SU-DHL-6 (cell line): ENCODE measurements at regions not wholly inside any gene's neighbourhood (a gene's known extent, or its start where the extent isn't known, plus 50 kb on each side); places are given as distances from the start of the nearest gene placed in this dataset.
"Not testable (repeated sequence)": the region's sequence is repeated elsewhere in the genome, so short reads cannot be mapped to it uniquely, and the experiment has no call there.

Experiments used
- H2AFZ ChIP-seq: fragments of 200-600 bp; sonication (generic); 2 replicates; pipeline ENCODE4 v1.6.1; 2014; ENCODE audit warnings: low read depth, mild to moderate bottlenecking, moderate library complexity, mixed read lengths, antibody characterized with exemption, low read length; ENCODE audit not compliant: severe bottlenecking
- H3F3A ChIP-seq: fragments of 200-600 bp; shearing (Covaris generic); 2 replicates; pipeline ENCODE4 v1.6.0; 2016; ENCODE audit warnings: antibody characterized with exemption, mild to moderate bottlenecking; ENCODE audit not compliant: insufficient read depth
- H3K27ac ChIP-seq: fragments of 200-600 bp; sonication (generic); 2 replicates; pipeline ENCODE4 v1.5.1; 2016; ENCODE audit warnings: low read depth, mild to moderate bottlenecking, low read length, moderate library complexity, mixed read lengths
- H3K27me3 ChIP-seq: fragments of 200-600 bp; sonication (generic), shearing (Covaris generic); 2 replicates; pipeline ENCODE4 v1.6.0; 2014; ENCODE audit warnings: mild to moderate bottlenecking, low read length
- H3K36me3 ChIP-seq: fragments of 200-600 bp; sonication (generic); 2 replicates; pipeline ENCODE4 v1.6.1; 2014; ENCODE audit warnings: mild to moderate bottlenecking, low read length, mixed read lengths
- H3K4me2 ChIP-seq: fragments of 300-600, 200-600 bp; shearing (Covaris generic), sonication (generic); 2 replicates; pipeline ENCODE4 v1.6.0; 2014; ENCODE audit warnings: low read length, low read depth, mild to moderate bottlenecking; ENCODE audit not compliant: poor library complexity, severe bottlenecking
- H3K4me3 ChIP-seq: fragments of 200-600 bp; sonication (generic); 2 replicates; pipeline ENCODE4 v1.5.1; 2014; ENCODE audit warnings: antibody characterized with exemption, low read length, mild to moderate bottlenecking, mixed read lengths; ENCODE audit not compliant: insufficient read depth, poor library complexity, severe bottlenecking
- H3K79me2 ChIP-seq: fragments of 200-600 bp; sonication (generic); 2 replicates; pipeline ENCODE4 v1.6.1; 2014; ENCODE audit warnings: mild to moderate bottlenecking, low read length, moderate library complexity; ENCODE audit not compliant: insufficient read depth
- H3K9ac ChIP-seq: fragments of 200-600 bp; sonication (generic); 2 replicates; pipeline ENCODE4 v1.7.0; 2014; ENCODE audit warnings: mild to moderate bottlenecking, low read length
- H3K9me2 ChIP-seq: fragments of 200-600 bp; sonication (generic); replicated peaks from 2 replicates; pipeline ENCODE4 v1.6.1; 2014; ENCODE audit warnings: low read length; ENCODE audit not compliant: insufficient read depth
- H3K9me3 ChIP-seq: fragments of 200-600 bp; sonication (generic); 2 replicates; pipeline ENCODE4 v1.6.1; 2014; ENCODE audit warnings: low read length, mixed read lengths; ENCODE audit not compliant: insufficient read depth
- H4K20me1 ChIP-seq: fragments of 200-600 bp; sonication (generic); 2 replicates; pipeline ENCODE4 v1.6.1; 2014; ENCODE audit warnings: low read depth, mild to moderate bottlenecking, antibody characterized with exemption, low read length, moderate library complexity, mixed read lengths
- EZH2phosphoT487 ChIP-seq: fragments of 200-600 bp; sonication (generic), shearing (Covaris generic); conservative IDR thresholded peaks from 2 replicates; pipeline ENCODE4 v1.6.1; 2018; ENCODE audit warnings: mild to moderate bottlenecking, antibody characterized with exemption, low read length, moderate library complexity, mixed read lengths
- TF ChIP-seq, protein P1 (sequence below): fragments of 200-600 bp; sonication (generic); IDR thresholded peaks from one replicate; pipeline ENCODE4 v1.5.1; 2017; ENCODE audit warnings: antibody characterized with exemption, mild to moderate bottlenecking, low read length, moderate library complexity; ENCODE audit not compliant: insufficient read depth, poor library complexity, severe bottlenecking

- no peaks in the 10 kb centered on the region for H3K36me3 ChIP-seq
- no peak overlapping the region for H2AFZ ChIP-seq
- no peaks in the 10 kb centered on the region for H3K9me2 ChIP-seq
- TF ChIP-seq, protein P1, sequence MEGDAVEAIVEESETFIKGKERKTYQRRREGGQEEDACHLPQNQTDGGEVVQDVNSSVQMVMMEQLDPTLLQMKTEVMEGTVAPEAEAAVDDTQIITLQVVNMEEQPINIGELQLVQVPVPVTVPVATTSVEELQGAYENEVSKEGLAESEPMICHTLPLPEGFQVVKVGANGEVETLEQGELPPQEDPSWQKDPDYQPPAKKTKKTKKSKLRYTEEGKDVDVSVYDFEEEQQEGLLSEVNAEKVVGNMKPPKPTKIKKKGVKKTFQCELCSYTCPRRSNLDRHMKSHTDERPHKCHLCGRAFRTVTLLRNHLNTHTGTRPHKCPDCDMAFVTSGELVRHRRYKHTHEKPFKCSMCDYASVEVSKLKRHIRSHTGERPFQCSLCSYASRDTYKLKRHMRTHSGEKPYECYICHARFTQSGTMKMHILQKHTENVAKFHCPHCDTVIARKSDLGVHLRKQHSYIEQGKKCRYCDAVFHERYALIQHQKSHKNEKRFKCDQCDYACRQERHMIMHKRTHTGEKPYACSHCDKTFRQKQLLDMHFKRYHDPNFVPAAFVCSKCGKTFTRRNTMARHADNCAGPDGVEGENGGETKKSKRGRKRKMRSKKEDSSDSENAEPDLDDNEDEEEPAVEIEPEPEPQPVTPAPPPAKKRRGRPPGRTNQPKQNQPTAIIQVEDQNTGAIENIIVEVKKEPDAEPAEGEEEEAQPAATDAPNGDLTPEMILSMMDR = no peak
- no peak for TF ChIP-seq EZH2phosphoT487
- no peaks in the 10 kb centered on the region for H3K9me3 ChIP-seq
- H3K79me2 ChIP-seq = no peaks in the 10 kb centered on the region
- H4K20me1 ChIP-seq = no peaks in the 10 kb centered on the region
- no peak overlapping the region for H3K9ac ChIP-seq
- no peaks in the 10 kb centered on the region for H3K27me3 ChIP-seq
- H3K27ac ChIP-seq = no peak overlapping the region
- H3K4me2 ChIP-seq = no peak overlapping the region
- H3F3A ChIP-seq = no peaks in the 10 kb centered on the region
- no peak overlapping the region for H3K4me3 ChIP-seq
These were observed 2302.2 kb upstream of the RAG2 start for GRCh38 chr11:38900211-38900610.

DNA sequence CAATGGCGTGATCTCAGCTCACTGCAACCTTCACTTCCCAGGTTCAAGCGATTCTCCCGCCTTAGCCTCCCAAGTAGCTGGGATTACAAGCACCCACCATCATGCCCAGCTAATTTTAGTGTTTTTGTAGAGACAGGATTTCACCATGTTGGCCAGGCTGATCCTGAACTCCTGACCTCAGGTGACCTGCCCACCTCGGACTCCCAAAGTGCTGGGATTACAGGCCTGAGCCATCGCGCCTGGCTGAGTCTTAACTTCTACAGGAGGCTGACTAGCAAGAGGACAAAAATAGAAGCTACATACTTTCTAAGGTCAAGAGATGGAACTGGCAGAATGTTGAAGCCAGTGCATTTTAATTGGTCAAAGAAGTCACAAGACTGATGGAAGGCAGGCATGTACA lies 2296.2 kb upstream of the RAG2 start:
- H3K27me3 ChIP-seq, H3K4me2 ChIP-seq, H3K36me3 ChIP-seq, H3F3A ChIP-seq, H3K27ac ChIP-seq, H3K9me3 ChIP-seq, H2AFZ ChIP-seq, H3K79me2 ChIP-seq, H3K4me3 ChIP-seq, H3K9ac ChIP-seq, H3K9me2 ChIP-seq, H4K20me1 ChIP-seq: not testable (repeated sequence)

DNA sequence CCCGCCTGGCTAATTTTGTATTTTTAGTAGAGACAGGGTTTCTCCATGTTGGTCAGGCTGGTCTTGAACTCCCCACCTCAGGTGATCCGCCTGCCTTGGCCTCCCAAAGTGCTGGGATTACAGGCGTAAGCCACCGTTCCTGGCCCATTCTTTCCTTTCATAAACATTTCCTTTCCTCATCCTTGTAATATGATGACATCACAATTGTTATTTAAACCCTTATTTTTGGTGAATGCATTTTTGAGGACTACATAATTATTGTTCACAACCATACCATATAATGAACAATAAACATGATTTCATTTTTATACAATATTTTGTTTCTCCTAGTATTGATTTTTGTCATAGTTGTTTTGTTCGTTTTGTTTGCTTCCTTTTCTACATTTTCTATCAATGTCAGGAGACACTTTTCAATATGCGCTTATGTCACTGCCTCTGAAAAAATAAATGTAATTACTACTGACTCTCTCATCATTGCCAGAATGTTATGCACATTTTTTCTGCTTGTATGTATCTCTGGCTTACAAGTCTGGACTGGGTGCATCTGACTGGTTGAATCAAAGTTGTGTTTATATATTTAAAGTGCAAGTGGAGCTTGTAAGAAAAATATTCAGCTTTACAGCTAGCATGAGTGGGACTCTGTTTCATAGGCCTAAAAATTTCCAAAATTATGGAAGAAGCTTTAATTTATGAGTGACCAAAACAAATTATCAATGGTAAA lies 2286.3 kb upstream of the RAG2 start:
- Histone ChIP-seq H4K20me1 (no peaks in the 10 kb centered on the region), H3F3A (no peaks in the 10 kb centered on the region), H3K4me3 (no peak overlapping the region), H3K9me3 (no peaks in the 10 kb centered on the region), H2AFZ (no peak overlapping the region), H3K27me3 (no peaks in the 10 kb centered on the region), H3K79me2 (no peaks in the 10 kb centered on the region), H3K4me2 (no peak overlapping the region), H3K36me3 (no peaks in the 10 kb centered on the region), H3K27ac (no peak overlapping the region), H3K9ac (no peak overlapping the region), H3K9me2 (no peaks in the 10 kb centered on the region)
- TF ChIP-seq, protein P1 = no peak
- TF ChIP-seq EZH2phosphoT487 = no peak

GRCh38 chr11:38867338-38867737 lies 2269.3 kb upstream of the RAG2 start:
- no peak overlapping the region for H3K4me2 ChIP-seq
- no peaks in the 10 kb centered on the region for H3K79me2 ChIP-seq
- no peak for TF ChIP-seq EZH2phosphoT487
- H3K9ac ChIP-seq = no peak overlapping the region
- no peaks in the 10 kb centered on the region for H3K27me3 ChIP-seq
- no peak overlapping the region for H2AFZ ChIP-seq
- no peaks in the 10 kb centered on the region for H3F3A ChIP-seq
- H4K20me1 ChIP-seq = no peaks in the 10 kb centered on the region
- H3K36me3 ChIP-seq = no peaks in the 10 kb centered on the region
- peaks cover 14% of the 10 kb centered on the region; the same call in 1 of the 2 replicates for H3K9me3 ChIP-seq
- H3K4me3 ChIP-seq = no peak overlapping the region
- no peak overlapping the region for H3K27ac ChIP-seq
- no peaks in the 10 kb centered on the region for H3K9me2 ChIP-seq
